ENCODE measurements at regions not wholly inside any gene's neighbourhood (a gene's known extent, or its start where the extent isn't known, plus 50 kb on each side); places are given as distances from the start of the nearest gene placed in this dataset.

DNA sequence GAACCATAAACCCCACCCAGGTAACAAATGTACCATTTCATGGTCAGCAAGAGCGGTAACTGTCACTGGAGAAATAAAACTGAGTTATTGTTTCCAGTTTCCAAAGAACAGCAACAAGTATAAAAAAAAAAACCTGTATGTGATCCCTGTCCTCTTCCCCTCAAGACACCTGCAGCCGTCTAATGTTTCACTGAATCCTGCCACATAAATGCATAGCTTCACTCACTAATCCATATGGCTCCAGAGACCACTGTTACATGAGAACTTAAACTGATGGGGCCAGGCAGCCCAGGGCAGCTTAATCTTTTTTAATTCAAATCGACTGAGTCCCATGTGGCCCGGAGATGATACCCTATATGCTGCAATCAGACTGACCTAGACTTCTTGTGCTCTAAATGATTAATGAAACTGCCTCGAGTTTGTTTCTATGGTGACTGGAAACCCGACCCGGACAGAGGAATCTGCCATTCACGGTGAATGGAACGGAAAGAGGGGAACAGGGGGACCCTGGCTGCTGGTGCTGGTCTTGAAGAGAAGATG is 60.9 kb upstream of the SIX2 start:
- DNase-seq (ENCODE audit: low read depth in 2 of 2), result no peak

DNA sequence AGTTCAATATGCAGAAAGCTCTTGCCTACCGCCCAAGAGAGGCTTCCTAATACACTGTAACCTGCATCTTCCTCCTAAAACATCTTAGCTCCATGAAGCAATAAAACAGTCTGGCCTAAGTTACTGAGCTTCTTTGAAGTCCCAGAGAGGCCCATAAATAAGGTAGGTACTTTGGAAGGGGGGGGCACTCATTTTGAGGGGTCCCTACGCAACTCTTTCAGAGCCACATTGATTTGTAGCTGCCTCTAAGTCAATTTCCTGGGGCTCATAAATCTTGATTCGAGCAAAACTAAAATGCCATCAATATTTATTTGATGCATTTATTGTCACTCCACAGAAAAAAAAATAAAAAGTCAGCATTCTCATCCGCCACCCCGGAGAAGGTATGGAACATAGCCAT is 60.4 kb upstream of the SIX2 start:
- DNase-seq (ENCODE audit: low read depth in 2 of 2), result no peak

DNA sequence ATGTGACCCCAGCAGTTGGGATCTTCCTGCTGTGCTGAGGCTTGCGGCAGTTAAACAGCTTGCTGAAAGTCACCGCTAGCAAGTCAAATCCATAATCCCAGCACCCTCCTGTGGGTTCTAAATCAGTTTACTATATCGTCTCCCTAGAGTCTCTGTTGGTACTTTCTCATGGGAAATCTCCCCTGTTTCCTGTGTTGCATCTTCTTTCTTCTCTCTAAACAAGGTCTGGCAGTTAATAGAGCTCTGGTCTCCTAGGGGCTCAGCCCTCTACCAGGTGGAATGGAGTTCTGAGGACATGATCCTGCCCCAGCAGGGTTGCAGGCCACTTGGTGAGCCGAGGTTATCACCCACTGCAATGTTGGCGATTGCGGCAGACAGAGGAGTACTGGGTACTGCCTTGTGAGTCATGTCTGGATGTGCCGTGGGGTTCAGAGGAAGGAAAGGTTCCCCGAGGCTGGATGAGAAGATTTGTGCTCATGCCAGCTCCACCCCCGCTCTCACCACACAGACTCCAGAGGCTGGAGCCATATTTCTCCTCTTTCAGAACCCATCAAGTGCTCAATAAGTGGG is 59.4 kb upstream of the SIX2 start:
- no peak for DNase-seq (ENCODE audit: low read depth in 2 of 2)

DNA sequence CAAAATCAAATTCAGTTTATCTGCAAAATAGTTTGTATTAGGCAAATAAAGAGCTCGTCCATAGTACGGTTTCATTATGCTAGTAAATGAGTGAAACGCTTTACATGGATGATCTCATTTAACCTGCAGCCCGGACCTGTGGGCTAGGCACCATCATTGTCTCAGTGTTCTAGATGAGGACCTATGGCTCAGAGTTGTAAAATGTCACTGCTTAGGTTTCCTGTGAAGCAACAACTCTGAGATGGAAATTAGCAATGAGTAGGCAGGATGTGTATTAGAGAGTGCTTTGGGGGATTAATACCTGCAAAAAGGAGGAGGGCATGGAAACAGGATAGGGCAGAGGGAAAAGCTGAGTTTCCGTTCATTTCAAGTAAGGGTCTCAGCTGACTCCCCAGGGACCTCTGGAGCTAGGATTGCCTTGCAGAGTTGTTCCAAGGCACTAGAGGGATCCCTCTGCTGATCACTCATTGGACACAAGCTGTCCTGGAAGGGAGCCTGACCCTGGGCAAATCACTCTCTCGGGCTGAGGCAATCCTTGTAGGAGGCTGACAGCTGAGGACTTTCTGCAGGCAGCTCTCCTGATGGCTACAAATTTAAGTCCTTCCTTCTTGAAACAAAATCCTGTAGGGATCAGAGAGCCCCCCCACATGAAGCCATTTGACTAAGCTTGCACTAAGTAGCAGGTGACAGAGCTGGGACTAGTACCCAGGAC is 58.8 kb upstream of the SIX2 start:
- DNase-seq (ENCODE audit: low read depth in 2 of 2), result no peak
